Right forelimb (tissue), 1 donor: ENCODE measurements at regions not wholly inside any gene's neighbourhood (a gene's known extent, or its start where the extent isn't known, plus 50 kb on each side); places are given as distances from the start of the nearest gene placed in this dataset.

Experiments used
- DNase-seq: peaks from one replicate; pipeline ENCODE4 v3.0.0-alpha.2; 2018

- no peak for DNase-seq
These were observed 414.0 kb upstream of the RBFOX1 start for GRCh38 chr16:6918646-6919045.

GRCh38 chr16:6916946-6917345, 415.7 kb upstream of the RBFOX1 start:
- DNase-seq = no peak

GRCh38 chr16:6913566-6913965, 419.1 kb upstream of the RBFOX1 start:
- no peak for DNase-seq

- no peak for DNase-seq
These were observed 422.3 kb upstream of the RBFOX1 start for GRCh38 chr16:6910301-6910700.

GRCh38 chr16:6905601-6906000, 427.0 kb upstream of the RBFOX1 start:
- DNase-seq = no peak

GRCh38 chr16:6903671-6904070, 429.0 kb upstream of the RBFOX1 start:
- no peak for DNase-seq

- DNase-seq = no peak
These were observed 433.7 kb upstream of the RBFOX1 start for GRCh38 chr16:6898896-6899295.

- no peak for DNase-seq
These were observed 434.7 kb upstream of the RBFOX1 start for GRCh38 chr16:6897876-6898485.

GRCh38 chr16:6892966-6893365, 439.7 kb upstream of the RBFOX1 start:
- DNase-seq = no peak

GRCh38 chr16:6891496-6891895, 441.1 kb upstream of the RBFOX1 start:
- no peak for DNase-seq

GRCh38 chr16:6888531-6888930, 444.1 kb upstream of the RBFOX1 start:
- no peak for DNase-seq

- DNase-seq = no peak
These were observed 448.6 kb upstream of the RBFOX1 start for GRCh38 chr16:6884002-6884401.

GRCh38 chr16:6880263-6880662, 452.4 kb upstream of the RBFOX1 start:
- DNase-seq = no peak

GRCh38 chr16:6864671-6865070, 468.0 kb upstream of the RBFOX1 start:
- no peak for DNase-seq

- DNase-seq = no peak
These were observed 468.4 kb upstream of the RBFOX1 start for GRCh38 chr16:6864244-6864643.

GRCh38 chr16:6863135-6863534, 469.5 kb upstream of the RBFOX1 start:
- no peak for DNase-seq

GRCh38 chr16:6861815-6862477, 470.7 kb upstream of the RBFOX1 start:
- DNase-seq = no peak

- no peak for DNase-seq
These were observed 471.4 kb upstream of the RBFOX1 start for GRCh38 chr16:6861135-6861814.

GRCh38 chr16:6857575-6857974, 475.1 kb upstream of the RBFOX1 start:
- DNase-seq = no peak

- no peak for DNase-seq
These were observed 476.1 kb upstream of the RBFOX1 start for GRCh38 chr16:6856578-6856977.

- no peak for DNase-seq
These were observed 479.1 kb upstream of the RBFOX1 start for GRCh38 chr16:6853565-6853964.

GRCh38 chr16:6852643-6853225, 479.9 kb upstream of the RBFOX1 start:
- no peak for DNase-seq

GRCh38 chr16:6846452-6846851, 486.2 kb upstream of the RBFOX1 start:
- DNase-seq = no peak

GRCh38 chr16:6841392-6841791, 491.3 kb upstream of the RBFOX1 start:
- no peak for DNase-seq
